H1 (cell line): ENCODE measurements at regions not wholly inside any gene's neighbourhood (a gene's known extent, or its start where the extent isn't known, plus 50 kb on each side); places are given as distances from the start of the nearest gene placed in this dataset.

Source experiments
- E2F6 ChIP-seq: IDR thresholded peaks from 2 replicates; pipeline ENCODE4 v1.6.1; 2012; ENCODE audit warnings: inconsistent platforms

GRCh38 chr2:144592500-144593256 is 72.8 kb upstream of the ZEB2 start (continued):
- no peak for TF ChIP-seq E2F6
